ENCODE measurements at regions not wholly inside any gene's neighbourhood (a gene's known extent, or its start where the extent isn't known, plus 50 kb on each side); places are given as distances from the start of the nearest gene placed in this dataset.
"Not testable (repeated sequence)": the region's sequence is repeated elsewhere in the genome, so short reads cannot be mapped to it uniquely, and the experiment has no call there.

GRCh38 chr6:53423560-53423959 is 74.8 kb upstream of the ELOVL5 start:
- TF ChIP-seq CTCF (conservative IDR thresholded peaks at IDR 0.05); EZH2 (IDR thresholded peaks at IDR 0.05; ENCODE audit: low read depth): not testable (repeated sequence)

All from PC-9 (cell line).